ENCODE measurements at regions not wholly inside any gene's neighbourhood (a gene's known extent, or its start where the extent isn't known, plus 50 kb on each side); places are given as distances from the start of the nearest gene placed in this dataset.

GRCh38 chr10:111967547-111967946 lies 216.0 kb downstream of the GPAM start:
- no peak for DNase-seq (ENCODE audit: extremely low read depth, low read depth)

- DNase-seq (ENCODE audit: extremely low read depth, low read depth) = no peak
Measured at GRCh38 chr10:111968647-111969046, 214.9 kb downstream of the GPAM start.

GRCh38 chr10:111970111-111970510 lies 213.5 kb downstream of the GPAM start:
- no peak for DNase-seq (ENCODE audit: extremely low read depth, low read depth)

- peak; percentile 14 for DNase-seq (ENCODE audit: extremely low read depth, low read depth)
Measured at GRCh38 chr10:111972109-111972508, 211.5 kb downstream of the GPAM start.

GRCh38 chr10:111973306-111973705 lies 210.3 kb downstream of the GPAM start:
- DNase-seq (ENCODE audit: extremely low read depth, low read depth) = no peak

- DNase-seq (ENCODE audit: extremely low read depth, low read depth) = no peak
Measured at GRCh38 chr10:111973826-111974225, 209.7 kb downstream of the GPAM start.

- no peak for DNase-seq (ENCODE audit: extremely low read depth, low read depth)
Measured at GRCh38 chr10:111974325-111974724, 209.2 kb downstream of the GPAM start.

- DNase-seq (ENCODE audit: extremely low read depth, low read depth) = no peak
Measured at GRCh38 chr10:111976557-111976956, 207.0 kb downstream of the GPAM start.

- DNase-seq (ENCODE audit: extremely low read depth, low read depth) = no peak
Measured at GRCh38 chr10:111984057-111984456, 199.5 kb downstream of the GPAM start.

- no peak for DNase-seq (ENCODE audit: extremely low read depth, low read depth)
Measured at GRCh38 chr10:111986079-111986478, 197.5 kb downstream of the GPAM start.

- DNase-seq (ENCODE audit: extremely low read depth, low read depth) = no peak
Measured at GRCh38 chr10:111988646-111989045, 194.9 kb downstream of the GPAM start.

- no peak for DNase-seq (ENCODE audit: extremely low read depth, low read depth)
Measured at GRCh38 chr10:111989136-111989911, 194.2 kb downstream of the GPAM start.

GRCh38 chr10:111990734-111991133 lies 192.8 kb downstream of the GPAM start:
- no peak for DNase-seq (ENCODE audit: extremely low read depth, low read depth)

- DNase-seq (ENCODE audit: extremely low read depth, low read depth) = no peak
Measured at GRCh38 chr10:111993321-111993720, 190.2 kb downstream of the GPAM start.

- DNase-seq (ENCODE audit: extremely low read depth, low read depth) = no peak
Measured at GRCh38 chr10:111993872-111994426, 189.6 kb downstream of the GPAM start.

GRCh38 chr10:111996103-111996502 lies 187.5 kb downstream of the GPAM start:
- DNase-seq (ENCODE audit: extremely low read depth, low read depth) = no peak

- no peak for DNase-seq (ENCODE audit: extremely low read depth, low read depth)
Measured at GRCh38 chr10:111998728-111999127, 184.8 kb downstream of the GPAM start.

GRCh38 chr10:111999205-111999914 lies 184.2 kb downstream of the GPAM start:
- no peak for DNase-seq (ENCODE audit: extremely low read depth, low read depth)

- no peak for DNase-seq (ENCODE audit: extremely low read depth, low read depth)
Measured at GRCh38 chr10:111999915-112000302, 183.7 kb downstream of the GPAM start.

- DNase-seq (ENCODE audit: extremely low read depth, low read depth) = no peak
Measured at GRCh38 chr10:112000466-112000865, 183.1 kb downstream of the GPAM start.

- DNase-seq (ENCODE audit: extremely low read depth, low read depth) = no peak
Measured at GRCh38 chr10:112002206-112002605, 181.4 kb downstream of the GPAM start.

GRCh38 chr10:112004075-112004474 lies 179.5 kb downstream of the GPAM start:
- DNase-seq (ENCODE audit: extremely low read depth, low read depth) = no peak
